Ascending aorta (tissue), 2 donors: ENCODE measurements at regions not wholly inside any gene's neighbourhood (a gene's known extent, or its start where the extent isn't known, plus 50 kb on each side); places are given as distances from the start of the nearest gene placed in this dataset.

Experiments
- DNase-seq, 2 donors: peaks; one replicate each; pipeline ENCODE4 v3.0.0-alpha.2; 2019; ENCODE audit warnings: low spot score in 2 of 2
- H3K27ac ChIP-seq, 2 donors: fragments of 200-600 bp; sonication (generic); one replicate each; pipeline ENCODE4 v1.5.1; 2016 to 2017; ENCODE audit warnings: mild to moderate bottlenecking in 1 of 2
- H3K27me3 ChIP-seq: fragments of 200-600 bp; sonication (generic); one replicate; pipeline ENCODE4 v1.5.1; 2017
- H3K36me3 ChIP-seq, 2 donors: fragments of 200-600 bp; sonication (generic); one replicate each; pipeline ENCODE4 v1.5.1; 2016
- H3K4me1 ChIP-seq, 2 donors: fragments of 200-600 bp; sonication (generic); one replicate each; pipeline ENCODE4 v1.5.1; 2016 to 2017; ENCODE audit warnings: mild to moderate bottlenecking in 1 of 2
- H3K4me3 ChIP-seq, 2 donors: fragments of 200-600 bp; sonication (generic); one replicate each; pipeline ENCODE4 v1.5.1; 2016 to 2017; ENCODE audit warnings: mild to moderate bottlenecking in 1 of 2
- H3K9me3 ChIP-seq, 2 donors: fragments of 200-600 bp; sonication (generic); one replicate each; pipeline ENCODE4 v1.5.1; 2016
- intact Hi-C: fragments of 100-400 bp; cut with DNase I; formaldehyde crosslinking; loops from one replicate; pipeline ENCODE4 v1.15.1; 2023
- TF ChIP-seq, protein P1 (sequence below), 3 experiments: fragments of 200-600 bp in 2 of 3; fragments of 450-650 bp in 1 of 3; sonication (generic) in 2 of 3; IDR thresholded peaks; one replicate each; pipeline ENCODE4 v1.5.1; 2016 to 2019; ENCODE audit warnings: antibody characterized with exemption in 3 of 3, mild to moderate bottlenecking in 1 of 3, moderate library complexity in 1 of 3

DNA sequence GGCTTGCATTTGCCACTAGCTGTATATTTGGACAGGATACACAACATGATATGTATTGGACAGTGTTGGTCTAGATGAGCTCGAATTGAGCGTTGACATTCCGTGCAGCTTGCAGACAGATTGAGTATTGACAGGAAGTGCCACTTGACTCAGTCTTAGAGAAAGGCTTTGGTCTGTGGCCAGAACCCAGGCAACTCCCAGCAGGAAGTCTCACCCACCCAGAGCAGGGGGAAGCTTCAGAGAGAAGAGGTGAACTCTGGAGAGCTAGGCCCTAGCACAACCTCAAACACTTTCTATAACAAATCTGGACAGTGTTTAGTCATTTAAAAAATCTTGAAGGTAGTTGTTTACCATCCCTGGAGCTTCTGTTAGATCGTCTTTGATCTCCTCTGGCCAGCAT, 280.5 kb downstream of the FBXW7 start:
- intact Hi-C loops, result no loop called here
- TF ChIP-seq, protein P1, sequence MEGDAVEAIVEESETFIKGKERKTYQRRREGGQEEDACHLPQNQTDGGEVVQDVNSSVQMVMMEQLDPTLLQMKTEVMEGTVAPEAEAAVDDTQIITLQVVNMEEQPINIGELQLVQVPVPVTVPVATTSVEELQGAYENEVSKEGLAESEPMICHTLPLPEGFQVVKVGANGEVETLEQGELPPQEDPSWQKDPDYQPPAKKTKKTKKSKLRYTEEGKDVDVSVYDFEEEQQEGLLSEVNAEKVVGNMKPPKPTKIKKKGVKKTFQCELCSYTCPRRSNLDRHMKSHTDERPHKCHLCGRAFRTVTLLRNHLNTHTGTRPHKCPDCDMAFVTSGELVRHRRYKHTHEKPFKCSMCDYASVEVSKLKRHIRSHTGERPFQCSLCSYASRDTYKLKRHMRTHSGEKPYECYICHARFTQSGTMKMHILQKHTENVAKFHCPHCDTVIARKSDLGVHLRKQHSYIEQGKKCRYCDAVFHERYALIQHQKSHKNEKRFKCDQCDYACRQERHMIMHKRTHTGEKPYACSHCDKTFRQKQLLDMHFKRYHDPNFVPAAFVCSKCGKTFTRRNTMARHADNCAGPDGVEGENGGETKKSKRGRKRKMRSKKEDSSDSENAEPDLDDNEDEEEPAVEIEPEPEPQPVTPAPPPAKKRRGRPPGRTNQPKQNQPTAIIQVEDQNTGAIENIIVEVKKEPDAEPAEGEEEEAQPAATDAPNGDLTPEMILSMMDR (IDR thresholded peaks at IDR 0.05), result no peak
- no peaks in the 10 kb centered on the region for H3K36me3 ChIP-seq
- no peaks in the 10 kb centered on the region for H3K4me1 ChIP-seq
- H3K27me3 ChIP-seq, result no peaks in the 10 kb centered on the region
- no peak overlapping the region for H3K4me3 ChIP-seq
- peaks cover 0 to 4% of the 10 kb centered on the region in 2 donors for H3K9me3 ChIP-seq
- DNase-seq, result no peak
- no peak overlapping the region for H3K27ac ChIP-seq

DNA sequence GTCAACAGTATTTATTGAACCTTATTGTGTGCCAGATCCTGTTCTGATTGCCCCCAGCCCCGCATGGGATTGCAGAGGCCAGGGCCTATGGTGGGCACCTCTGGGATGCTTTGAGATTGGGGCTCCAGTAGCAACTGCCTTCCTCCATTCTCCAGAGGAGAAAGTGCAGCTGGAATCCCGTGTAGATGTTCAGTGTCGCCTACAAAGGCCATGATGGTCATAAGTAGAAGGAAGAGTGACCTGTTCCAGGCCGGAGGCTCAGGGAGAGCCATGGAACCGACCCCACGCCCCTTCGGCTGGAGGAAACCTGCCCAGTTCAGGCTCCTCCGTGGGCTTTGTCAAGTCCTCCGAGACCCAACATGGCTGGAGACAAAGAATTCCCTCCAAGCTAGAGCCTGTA, 287.5 kb downstream of the FBXW7 start:
- TF ChIP-seq, protein P1 (IDR thresholded peaks at IDR 0.05), result no peak
- Histone ChIP-seq H3K27ac (no peak overlapping the region), H3K9me3 (no peaks in the 10 kb centered on the region), H3K4me1 (no peaks in the 10 kb centered on the region), H3K27me3 (no peaks in the 10 kb centered on the region), H3K4me3 (no peak overlapping the region), H3K36me3 (no peaks in the 10 kb centered on the region)
- intact Hi-C loops, result no loop called here
- no peak for DNase-seq

DNA sequence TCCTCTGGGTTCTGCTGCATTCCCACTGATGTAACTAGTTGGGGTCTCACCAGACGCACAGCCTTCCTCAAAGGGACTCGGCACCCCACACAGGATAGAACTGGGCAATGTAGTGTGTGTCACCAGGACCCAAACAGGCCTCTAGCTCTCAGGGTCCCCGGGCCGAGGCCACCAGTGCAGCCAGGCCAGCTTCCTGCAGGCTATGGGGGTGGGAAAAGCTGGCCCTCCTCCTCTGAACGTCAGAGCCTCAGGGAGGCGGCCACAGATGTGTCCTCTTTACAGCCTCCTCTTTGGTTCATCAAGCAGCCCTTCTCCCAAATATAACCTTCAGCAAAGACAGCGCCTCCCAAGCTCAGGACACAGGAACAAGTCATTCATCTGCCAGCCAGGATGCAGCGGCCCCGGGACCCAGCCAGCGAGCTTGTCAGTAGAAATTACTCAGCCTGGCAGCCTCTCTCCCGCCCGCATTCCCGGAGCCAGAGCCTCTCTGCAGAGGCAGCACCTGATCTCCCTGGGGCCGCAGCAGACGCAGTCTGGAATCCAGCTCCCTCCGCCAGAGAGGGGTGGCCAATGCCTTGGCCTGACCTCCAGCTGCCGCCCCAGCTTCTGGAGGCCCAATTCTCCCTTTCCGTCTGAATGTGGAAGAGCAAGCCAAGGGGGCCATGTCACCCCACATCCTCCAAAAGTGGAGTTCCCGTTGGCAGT, 288.5 kb downstream of the FBXW7 start:
- H3K4me3 ChIP-seq, result no peak overlapping the region
- no peaks in the 10 kb centered on the region for H3K27me3 ChIP-seq
- H3K9me3 ChIP-seq, result no peaks in the 10 kb centered on the region
- H3K4me1 ChIP-seq, result no peaks in the 10 kb centered on the region
- DNase-seq, result no peak
- H3K27ac ChIP-seq, result no peak overlapping the region
- H3K36me3 ChIP-seq, result no peaks in the 10 kb centered on the region
- intact Hi-C loops, result no loop called here
- TF ChIP-seq, protein P1 (IDR thresholded peaks at IDR 0.05), result no peak

DNA sequence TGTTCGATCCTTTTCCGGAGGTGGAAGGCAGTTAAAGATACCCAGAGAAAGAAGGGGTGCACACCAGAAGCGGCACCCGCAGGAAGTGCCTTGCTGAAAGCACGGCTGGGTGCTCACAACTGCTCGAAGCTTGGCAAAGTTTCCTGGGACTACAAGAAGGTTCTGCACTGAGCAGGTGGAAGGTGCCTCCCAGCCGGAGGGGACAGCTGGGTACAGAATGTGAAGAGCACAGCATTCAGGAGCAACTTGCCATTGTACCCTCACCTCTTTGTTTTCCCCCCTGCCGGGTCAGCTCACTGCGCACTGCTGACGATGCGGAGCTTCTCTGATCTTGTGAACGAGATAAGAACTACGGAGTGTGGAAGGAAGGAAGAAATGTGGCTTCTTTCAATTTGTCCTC, 289.2 kb downstream of the FBXW7 start:
- Histone ChIP-seq H3K4me1 (no peaks in the 10 kb centered on the region), H3K4me3 (no peak overlapping the region), H3K27ac (no peak overlapping the region), H3K36me3 (no peaks in the 10 kb centered on the region), H3K9me3 (no peaks in the 10 kb centered on the region), H3K27me3 (no peaks in the 10 kb centered on the region)
- intact Hi-C loops, result no loop called here
- no peak for DNase-seq
- TF ChIP-seq, protein P1 (IDR thresholded peaks at IDR 0.05), result no peak

DNA sequence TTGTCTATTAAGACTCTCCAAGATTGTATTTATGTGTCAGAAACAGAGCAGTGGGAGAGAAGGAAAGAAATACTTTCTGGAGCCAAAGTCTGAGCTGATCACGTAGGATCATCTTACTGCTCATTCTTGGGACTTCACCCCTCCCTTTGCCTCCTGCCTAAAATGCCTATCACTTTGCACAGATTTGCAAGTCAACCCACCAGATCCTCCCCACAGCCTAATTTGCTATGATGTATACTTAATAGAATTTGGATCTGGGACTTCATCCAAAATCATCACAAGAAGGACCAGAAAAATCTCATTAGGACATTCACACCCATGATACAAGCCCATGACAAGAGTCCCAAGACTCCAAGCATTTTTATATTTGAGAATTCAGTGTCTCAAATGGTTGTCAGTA, 290.2 kb downstream of the FBXW7 start:
- no peaks in the 10 kb centered on the region for H3K36me3 ChIP-seq
- intact Hi-C loops, result no loop called here
- H3K27ac ChIP-seq, result no peak overlapping the region
- H3K4me1 ChIP-seq, result no peaks in the 10 kb centered on the region
- no peaks in the 10 kb centered on the region for H3K9me3 ChIP-seq
- H3K27me3 ChIP-seq, result no peaks in the 10 kb centered on the region
- DNase-seq, result no peak
- TF ChIP-seq, protein P1 (IDR thresholded peaks at IDR 0.05), result no peak
- H3K4me3 ChIP-seq, result no peak overlapping the region

DNA sequence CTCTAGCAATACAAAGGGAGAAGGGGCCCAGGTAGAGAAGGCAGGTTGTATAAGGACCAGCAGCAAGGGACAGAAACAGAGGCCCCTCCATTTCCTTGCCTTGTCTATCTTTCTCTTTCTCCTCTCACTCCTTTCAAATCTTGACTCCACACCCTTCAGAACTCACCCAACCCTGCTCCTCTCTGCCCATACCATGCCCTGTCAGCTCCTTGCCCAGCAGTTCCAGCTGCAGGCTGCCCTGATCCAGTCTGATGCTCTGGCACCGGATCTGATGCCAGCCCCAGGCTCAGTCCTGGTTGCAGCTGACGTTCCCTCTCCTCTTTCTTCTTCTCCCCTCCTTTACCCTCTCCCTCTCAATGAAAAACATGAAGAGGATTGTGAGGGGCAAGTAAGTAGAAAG, 291.2 kb downstream of the FBXW7 start:
- H3K36me3 ChIP-seq, result no peaks in the 10 kb centered on the region
- H3K4me3 ChIP-seq, result no peak overlapping the region
- TF ChIP-seq, protein P1 (IDR thresholded peaks at IDR 0.05), result no peak
- DNase-seq, result no peak
- H3K27ac ChIP-seq, result no peak overlapping the region
- no peaks in the 10 kb centered on the region for H3K4me1 ChIP-seq
- intact Hi-C loops, result no loop called here
- H3K27me3 ChIP-seq, result no peaks in the 10 kb centered on the region
- no peaks in the 10 kb centered on the region for H3K9me3 ChIP-seq
